Activated B cell treated with CpG ODN at 0.5 μM for 24 hours (primary cell): ENCODE measurements at regions not wholly inside any gene's neighbourhood (a gene's known extent, or its start where the extent isn't known, plus 50 kb on each side); places are given as distances from the start of the nearest gene placed in this dataset.

Experiments used
- ATAC-seq: fragments of 200-7000 bp; cut with Tn5 transposase; one replicate; pipeline ENCODE4 v1.10.0; 2021; ENCODE audit warnings: low read depth, mild to moderate bottlenecking, moderate library complexity
- CTCF ChIA-PET: fragments of 350-600 bp; sonication (Branson Sonifier 250); formaldehyde crosslinking; loops from one replicate; lab custom pipeline; 2021; ENCODE audit warnings: antibody characterized with exemption; lab: Charles Lee
- POLR2A ChIA-PET: fragments of 350-600 bp; sonication (Branson Sonifier 250); formaldehyde crosslinking; loops from one replicate; lab custom pipeline; 2021; ENCODE audit warnings: antibody characterized with exemption; lab: Charles Lee
- DNase-seq: peaks from one replicate; pipeline ENCODE4 v3.0.0; 2022
- H3K27ac Mint-ChIP-seq: one replicate; pipeline ENCODE4 v1.8.0; 2020; ENCODE audit warnings: mixed read lengths
- H3K27me3 Mint-ChIP-seq: one replicate; pipeline ENCODE4 v1.8.0; 2021; ENCODE audit warnings: mixed read lengths
- H3K36me3 Mint-ChIP-seq: one replicate; pipeline ENCODE4 v1.8.0; 2021; ENCODE audit warnings: low read depth, mixed read lengths
- H3K4me1 Mint-ChIP-seq: one replicate; pipeline ENCODE4 v1.8.0; 2021; ENCODE audit warnings: mixed read lengths
- H3K4me3 Mint-ChIP-seq: one replicate; pipeline ENCODE4 v1.8.0; 2020; ENCODE audit warnings: mild to moderate bottlenecking, mixed read lengths
- H3K9me3 Mint-ChIP-seq: one replicate; pipeline ENCODE4 v1.8.0; 2020; ENCODE audit warnings: mixed read lengths
- CTCF ChIP-seq: fragments of 200-600 bp; IDR thresholded peaks from one replicate; pipeline ENCODE4 v1.8.0; 2022; ENCODE audit warnings: antibody characterized with exemption, mild to moderate bottlenecking
- intact Hi-C: fragments of 100-400 bp; cut with micrococcal nuclease; formaldehyde crosslinking; loops from one replicate; pipeline ENCODE4 v1.15.1; 2024

- ATAC-seq, result no peak
- no peak for DNase-seq
- ChIA-PET POLR2A (no interaction called here), CTCF (no interaction called here)
- Mint-ChIP-seq H3K36me3 (no peaks in the 10 kb centered on the region), H3K4me1 (no peaks in the 10 kb centered on the region), H3K27ac (no peak overlapping the region), H3K9me3 (peaks cover 3% of the 10 kb centered on the region), H3K4me3 (no peak overlapping the region), H3K27me3 (no peaks in the 10 kb centered on the region)
- TF ChIP-seq CTCF, result no peak
- intact Hi-C loops, result no loop called here
Observed at GRCh38 chr4:27861381-27861787, 1000.7 kb downstream of the STIM2 start.

- intact Hi-C loops, result no loop called here
- no peak for DNase-seq
- no peak overlapping the region for H3K4me3 Mint-ChIP-seq
- no peak for TF ChIP-seq CTCF
- H3K9me3 Mint-ChIP-seq, result peaks cover 3% of the 10 kb centered on the region
- no peak overlapping the region for H3K27ac Mint-ChIP-seq
- H3K4me1 Mint-ChIP-seq, result no peaks in the 10 kb centered on the region
- CTCF ChIA-PET, result no interaction called here
- no peak for ATAC-seq
- H3K27me3 Mint-ChIP-seq, result no peaks in the 10 kb centered on the region
- no peaks in the 10 kb centered on the region for H3K36me3 Mint-ChIP-seq
- POLR2A ChIA-PET, result no interaction called here
Observed at GRCh38 chr4:27861802-27862201, 1001.2 kb downstream of the STIM2 start.

- intact Hi-C loops, result no loop called here
- ChIA-PET POLR2A (no interaction called here), CTCF (no interaction called here)
Observed at GRCh38 chr4:27873596-27873995, 1013.0 kb downstream of the STIM2 start.

GRCh38 chr4:27881705-27882104, 1021.1 kb downstream of the STIM2 start:
- intact Hi-C loops, result no loop called here
- H3K9me3 Mint-ChIP-seq, result no peaks in the 10 kb centered on the region
- POLR2A ChIA-PET, result no interaction called here
- TF ChIP-seq CTCF, result no peak
- DNase-seq (no peak), ATAC-seq (no peak)
- H3K27ac Mint-ChIP-seq, result no peak overlapping the region
- no peak overlapping the region for H3K4me3 Mint-ChIP-seq
- no peaks in the 10 kb centered on the region for H3K27me3 Mint-ChIP-seq
- no peaks in the 10 kb centered on the region for H3K4me1 Mint-ChIP-seq
- CTCF ChIA-PET, result no interaction called here
- H3K36me3 Mint-ChIP-seq, result no peaks in the 10 kb centered on the region

More at GRCh38 chr4:27873596-27873995, 1013.0 kb downstream of the STIM2 start:
- Mint-ChIP-seq H3K27ac (no peak overlapping the region), H3K36me3 (no peaks in the 10 kb centered on the region), H3K4me3 (no peak overlapping the region), H3K9me3 (peaks cover 4% of the 10 kb centered on the region), H3K4me1 (no peaks in the 10 kb centered on the region), H3K27me3 (no peaks in the 10 kb centered on the region)
- DNase-seq (no peak), ATAC-seq (no peak)
- TF ChIP-seq CTCF, result no peak

- CTCF ChIA-PET, result no interaction called here
- Mint-ChIP-seq H3K27ac (no peak overlapping the region), H3K36me3 (no peaks in the 10 kb centered on the region), H3K9me3 (peaks cover 2% of the 10 kb centered on the region), H3K27me3 (no peaks in the 10 kb centered on the region), H3K4me3 (no peak overlapping the region), H3K4me1 (no peaks in the 10 kb centered on the region)
- TF ChIP-seq CTCF, result no peak
- intact Hi-C loops, result no loop called here
- POLR2A ChIA-PET, result no interaction called here
- DNase-seq (no peak), ATAC-seq (no peak)
Observed at GRCh38 chr4:27886120-27886519, 1025.5 kb downstream of the STIM2 start.
